MM.1S (cell line): ENCODE measurements at regions not wholly inside any gene's neighbourhood (a gene's known extent, or its start where the extent isn't known, plus 50 kb on each side); places are given as distances from the start of the nearest gene placed in this dataset.

Experiments used
- DNase-seq: peaks from one replicate; pipeline ENCODE4 v3.0.0-alpha.2; 2015
- H2AFZ ChIP-seq: fragments of 300-600 bp; sonication (generic); 2 replicates; pipeline ENCODE4 v1.6.0; 2016; ENCODE audit warnings: antibody characterized with exemption, low read length
- H3F3A ChIP-seq: fragments of 300-600 bp; sonication (generic); 2 replicates; pipeline ENCODE4 v1.6.1; 2016; ENCODE audit warnings: mild to moderate bottlenecking, antibody characterized with exemption, low read length, moderate library complexity, mixed read lengths; ENCODE audit not compliant: insufficient read depth
- H3K27ac ChIP-seq: fragments of 300-600 bp; sonication (generic); 2 replicates; pipeline ENCODE4 v1.5.1; 2016; ENCODE audit warnings: mild to moderate bottlenecking, low read length
- H3K27me3 ChIP-seq: fragments of 300-600 bp; sonication (generic); replicated peaks from 2 replicates; pipeline ENCODE4 v1.6.0; 2016; ENCODE audit warnings: low read length; ENCODE audit not compliant: insufficient read depth
- H3K36me3 ChIP-seq: fragments of 300-600 bp; sonication (generic); replicated peaks from 2 replicates; pipeline ENCODE4 v1.6.1; 2016; ENCODE audit warnings: mild to moderate bottlenecking, low read length, mixed read lengths; ENCODE audit not compliant: insufficient read depth
- H3K4me1 ChIP-seq: fragments of 300-600 bp; sonication (generic); 2 replicates; pipeline ENCODE4 v1.6.1; 2016; ENCODE audit warnings: low read length, mixed read lengths
- H3K4me2 ChIP-seq: fragments of 300-600 bp; sonication (generic); 2 replicates; pipeline ENCODE4 v1.6.0; 2016; ENCODE audit warnings: low read depth, low read length
- H3K4me3 ChIP-seq: fragments of 300-600 bp; sonication (generic); 2 replicates; pipeline ENCODE4 v1.5.1; 2016; ENCODE audit warnings: low read length, mixed read lengths
- H3K79me2 ChIP-seq: fragments of 300-600 bp; sonication (generic); 2 replicates; pipeline ENCODE4 v1.6.1; 2016; ENCODE audit warnings: mixed run types, low read length, mixed read lengths
- H3K9ac ChIP-seq: fragments of 300-600 bp; sonication (generic); 2 replicates; pipeline ENCODE4 v1.6.1; 2016; ENCODE audit warnings: low read length, mixed read lengths
- H3K9me2 ChIP-seq: fragments of 300-600 bp; sonication (generic); replicated peaks from 2 replicates; pipeline ENCODE4 v1.6.1; 2016; ENCODE audit warnings: mild to moderate bottlenecking, low read length, mixed read lengths; ENCODE audit not compliant: insufficient read depth
- H3K9me3 ChIP-seq: fragments of 300-600 bp; sonication (generic); replicated peaks from 2 replicates; pipeline ENCODE4 v1.6.1; 2016; ENCODE audit warnings: mild to moderate bottlenecking, low read length, mixed read lengths; ENCODE audit not compliant: insufficient read depth
- H4K20me1 ChIP-seq: fragments of 300-600 bp; sonication (generic); 2 replicates; pipeline ENCODE4 v1.6.1; 2016; ENCODE audit warnings: mild to moderate bottlenecking, low read length, moderate library complexity, mixed read lengths; ENCODE audit not compliant: insufficient read depth
- CTCF ChIP-seq: fragments of 300-600 bp; sonication (generic); IDR thresholded peaks from 2 replicates; pipeline ENCODE4 v1.5.1; 2016; ENCODE audit warnings: antibody characterized with exemption, low read length, mixed read lengths
- EZH2 ChIP-seq: fragments of 300-600 bp; sonication (generic); optimal IDR thresholded peaks from 2 replicates; pipeline ENCODE3; 2017; ENCODE audit warnings: low read depth, mild to moderate bottlenecking, antibody characterized with exemption, low read length, mixed read lengths
- EZH2phosphoT487 ChIP-seq: fragments of 300-600 bp; sonication (generic); IDR thresholded peaks from 2 replicates; pipeline ENCODE4 v1.6.1; 2018; ENCODE audit warnings: antibody characterized with exemption, low read length

GRCh38 chrX:45601052-45601451 is 400.4 kb upstream of the DIPK2B start:
- Histone ChIP-seq H3K9me3 (no peaks in the 10 kb centered on the region), H3K4me3 (no peak overlapping the region), H3K4me2 (no peak overlapping the region), H3K9ac (no peak overlapping the region), H3K27ac (no peak overlapping the region), H3K4me1 (no peaks in the 10 kb centered on the region), H2AFZ (no peak overlapping the region), H3K9me2 (no peaks in the 10 kb centered on the region), H4K20me1 (no peaks in the 10 kb centered on the region), H3K27me3 (no peaks in the 10 kb centered on the region), H3F3A (no peaks in the 10 kb centered on the region), H3K79me2 (no peaks in the 10 kb centered on the region), H3K36me3 (no peaks in the 10 kb centered on the region)
- no peak for TF ChIP-seq EZH2
- DNase-seq = no peak

GRCh38 chrX:45598861-45599260 is 398.2 kb upstream of the DIPK2B start:
- no peak overlapping the region for H3K9ac ChIP-seq
- H3K79me2 ChIP-seq = no peaks in the 10 kb centered on the region
- H3F3A ChIP-seq = no peaks in the 10 kb centered on the region
- no peaks in the 10 kb centered on the region for H4K20me1 ChIP-seq
- H3K27ac ChIP-seq = no peak overlapping the region
- H3K27me3 ChIP-seq = no peaks in the 10 kb centered on the region
- DNase-seq = no peak
- H3K36me3 ChIP-seq = no peaks in the 10 kb centered on the region
- no peak for TF ChIP-seq EZH2phosphoT487
- no peak for TF ChIP-seq CTCF
- TF ChIP-seq EZH2 = no peak
- H3K4me3 ChIP-seq = no peak overlapping the region
- no peaks in the 10 kb centered on the region for H3K9me2 ChIP-seq
- H3K4me2 ChIP-seq = no peak overlapping the region
- no peaks in the 10 kb centered on the region for H3K4me1 ChIP-seq
- no peaks in the 10 kb centered on the region for H3K9me3 ChIP-seq
- H2AFZ ChIP-seq = no peak overlapping the region

- H3K4me1 ChIP-seq = no peaks in the 10 kb centered on the region
- H2AFZ ChIP-seq = no peak overlapping the region
- TF ChIP-seq EZH2 (no peak), CTCF (no peak), EZH2phosphoT487 (no peak)
- H3K4me2 ChIP-seq = no peak overlapping the region
- no peak overlapping the region for H3K4me3 ChIP-seq
- no peaks in the 10 kb centered on the region for H3K36me3 ChIP-seq
- H3K9me3 ChIP-seq = no peaks in the 10 kb centered on the region
- H3K27ac ChIP-seq = no peak overlapping the region
- no peaks in the 10 kb centered on the region for H3F3A ChIP-seq
- no peaks in the 10 kb centered on the region for H3K9me2 ChIP-seq
- no peak for DNase-seq
- H3K9ac ChIP-seq = no peak overlapping the region
- H3K79me2 ChIP-seq = no peaks in the 10 kb centered on the region
- H4K20me1 ChIP-seq = no peaks in the 10 kb centered on the region
- no peaks in the 10 kb centered on the region for H3K27me3 ChIP-seq
Measured at GRCh38 chrX:45596188-45596808, 395.6 kb upstream of the DIPK2B start.

GRCh38 chrX:45592101-45592500 is 391.4 kb upstream of the DIPK2B start:
- Histone ChIP-seq H3K9me2 (no peaks in the 10 kb centered on the region), H4K20me1 (no peaks in the 10 kb centered on the region), H2AFZ (no peak overlapping the region), H3K4me3 (no peak overlapping the region), H3K9ac (no peak overlapping the region), H3K36me3 (no peaks in the 10 kb centered on the region), H3K4me2 (no peak overlapping the region), H3F3A (no peaks in the 10 kb centered on the region), H3K27me3 (no peaks in the 10 kb centered on the region), H3K27ac (no peak overlapping the region), H3K4me1 (no peaks in the 10 kb centered on the region), H3K9me3 (no peaks in the 10 kb centered on the region), H3K79me2 (no peaks in the 10 kb centered on the region)
- TF ChIP-seq EZH2phosphoT487 = no peak
- no peak for TF ChIP-seq EZH2
- no peak for TF ChIP-seq CTCF
- DNase-seq = no peak
